HEK293 (cell line): ENCODE measurements at regions not wholly inside any gene's neighbourhood (a gene's known extent, or its start where the extent isn't known, plus 50 kb on each side); places are given as distances from the start of the nearest gene placed in this dataset.

Experiments used
- CTCF ChIA-PET: fragments of 350-600 bp; formaldehyde crosslinking; extraction: SDS; loops from one replicate; lab custom pipeline; 2021; ENCODE audit warnings: antibody characterized with exemption; lab: Yijun Ruan, JAX
- POLR2A ChIA-PET: fragments of 300-600 bp; formaldehyde crosslinking; extraction: SDS; loops from one replicate; lab custom pipeline; 2020; ENCODE audit warnings: antibody characterized with exemption, inconsistent platforms; lab: Yijun Ruan, JAX
- H3K27ac ChIP-seq: fragments of 200-500 bp; sonication (Bioruptor generic); 2 replicates; pipeline ENCODE4 v1.5.1; 2014; ENCODE audit warnings: low read depth, low read length, control low read depth, inconsistent platforms; ENCODE audit errors: extremely low read depth
- H3K36me3 ChIP-seq, 2 experiments: fragments of 200-500 bp in 1 of 2; sonication (Bioruptor generic) in 1 of 2; 1 replicate in 1 of 2; 2 replicates in 1 of 2; pipeline ENCODE4 v1.5.1; 2014 to 2017; ENCODE audit warnings: inconsistent platforms in 2 of 2, low read length in 2 of 2; ENCODE audit not compliant: control insufficient read depth in 2 of 2, insufficient read depth in 1 of 2
- H3K4me1 ChIP-seq: fragments of 200-500 bp; sonication (Bioruptor generic); 2 replicates; pipeline ENCODE4 v1.5.1; 2014; ENCODE audit warnings: mild to moderate bottlenecking, low read length, inconsistent platforms; ENCODE audit not compliant: control insufficient read depth, insufficient read depth
- H3K4me3 ChIP-seq: 2 replicates; pipeline ENCODE4 v1.5.1; 2011; ENCODE audit warnings: low read depth, mild to moderate bottlenecking, control low read depth, low read length, moderate library complexity
- H3K9me3 ChIP-seq: fragments of 200-500 bp; sonication (Bioruptor generic); 2 replicates; pipeline ENCODE4 v1.5.1; 2014; ENCODE audit warnings: low read depth, low read length, inconsistent platforms; ENCODE audit not compliant: control insufficient read depth, insufficient read depth
- AEBP2 ChIP-seq: fragments of 450-650 bp; formaldehyde crosslinking; IDR thresholded peaks from 2 replicates; pipeline ENCODE4 v1.5.1; 2016; ENCODE audit warnings: missing biosample characterization, missing genetic modification characterization, borderline replicate concordance
- BCL11A ChIP-seq: fragments of 450-650 bp; formaldehyde crosslinking; IDR thresholded peaks from 2 replicates; pipeline ENCODE4 v1.5.1; 2016; ENCODE audit warnings: low read depth, missing biosample characterization, missing genetic modification characterization
- EGR2 ChIP-seq: fragments of 450-650 bp; formaldehyde crosslinking; IDR thresholded peaks from 2 replicates; pipeline ENCODE4 v1.5.1; 2016; ENCODE audit warnings: low read depth, missing biosample characterization, missing genetic modification characterization
- GLI4 ChIP-seq: fragments of 450-650 bp; formaldehyde crosslinking; IDR thresholded peaks from 2 replicates; pipeline ENCODE4 v1.5.1; 2016; ENCODE audit warnings: missing biosample characterization, missing genetic modification characterization
- GLIS1 ChIP-seq: fragments of 450-650 bp; formaldehyde crosslinking; IDR thresholded peaks from 2 replicates; pipeline ENCODE4 v1.5.1; 2016; ENCODE audit warnings: missing biosample characterization, missing genetic modification characterization
- GLIS2 ChIP-seq: fragments of 450-650 bp; formaldehyde crosslinking; IDR thresholded peaks from 2 replicates; pipeline ENCODE4 v1.5.1; 2016; ENCODE audit warnings: missing biosample characterization, missing genetic modification characterization
- IKZF3 ChIP-seq: fragments of 450-650 bp; IDR thresholded peaks from 2 replicates; pipeline ENCODE4 v1.5.0; 2018; ENCODE audit warnings: missing biosample characterization, mild to moderate bottlenecking, missing genetic modification characterization, moderate library complexity
- PRDM10 ChIP-seq: fragments of 450-650 bp; formaldehyde crosslinking; IDR thresholded peaks from 2 replicates; pipeline ENCODE4 v1.5.1; 2016; ENCODE audit warnings: missing biosample characterization, missing genetic modification characterization
- YY2 ChIP-seq: fragments of 450-650 bp; formaldehyde crosslinking; IDR thresholded peaks from 2 replicates; pipeline ENCODE4 v1.5.1; 2016; ENCODE audit warnings: missing biosample characterization, missing genetic modification characterization
- ZBTB48 ChIP-seq: fragments of 450-650 bp; formaldehyde crosslinking; IDR thresholded peaks from 2 replicates; pipeline ENCODE4 v1.5.1; 2016; ENCODE audit warnings: missing biosample characterization, missing genetic modification characterization
- ZBTB49 ChIP-seq: fragments of 450-650 bp; formaldehyde crosslinking; IDR thresholded peaks from 2 replicates; pipeline ENCODE4 v1.5.1; 2016; ENCODE audit warnings: missing biosample characterization, missing genetic modification characterization, low read depth
- ZBTB7A ChIP-seq: fragments of 450-650 bp; formaldehyde crosslinking; IDR thresholded peaks from 2 replicates; pipeline ENCODE4 v1.5.1; 2016; ENCODE audit warnings: low read depth, missing biosample characterization, missing genetic modification characterization
- ZFP37 ChIP-seq: fragments of 450-650 bp; formaldehyde crosslinking; IDR thresholded peaks from 2 replicates; pipeline ENCODE4 v1.5.1; 2016; ENCODE audit warnings: missing biosample characterization, missing genetic modification characterization
- ZFP41 ChIP-seq: fragments of 450-650 bp; formaldehyde crosslinking; IDR thresholded peaks from 2 replicates; pipeline ENCODE4 v1.5.1; 2016; ENCODE audit warnings: missing biosample characterization, missing genetic modification characterization, borderline replicate concordance
- ZNF114 ChIP-seq: fragments of 450-650 bp; formaldehyde crosslinking; IDR thresholded peaks from 2 replicates; pipeline ENCODE4 v1.5.0; 2017; ENCODE audit warnings: missing biosample characterization, missing genetic modification characterization
- ZNF155 ChIP-seq: fragments of 450-650 bp; formaldehyde crosslinking; IDR thresholded peaks from 2 replicates; pipeline ENCODE4 v1.5.1; 2016; ENCODE audit warnings: missing biosample characterization, missing genetic modification characterization
- ZNF239 ChIP-seq: fragments of 450-650 bp; formaldehyde crosslinking; IDR thresholded peaks from 2 replicates; pipeline ENCODE4 v1.5.1; 2016; ENCODE audit warnings: missing biosample characterization, missing genetic modification characterization
- ZNF362 ChIP-seq: fragments of 450-650 bp; formaldehyde crosslinking; IDR thresholded peaks from 2 replicates; pipeline ENCODE4 v1.5.1; 2016; ENCODE audit warnings: missing biosample characterization, missing genetic modification characterization
- ZNF398 ChIP-seq: fragments of 450-650 bp; formaldehyde crosslinking; IDR thresholded peaks from 2 replicates; pipeline ENCODE4 v1.5.1; 2017; ENCODE audit warnings: missing biosample characterization, missing genetic modification characterization
- ZNF529 ChIP-seq: fragments of 450-650 bp; formaldehyde crosslinking; IDR thresholded peaks from 2 replicates; pipeline ENCODE4 v1.5.1; 2017; ENCODE audit warnings: missing genetic modification characterization, missing biosample characterization; ENCODE audit not compliant: insufficient replicate concordance
- ZNF670 ChIP-seq: fragments of 450-650 bp; formaldehyde crosslinking; IDR thresholded peaks from 2 replicates; pipeline ENCODE4 v1.5.1; 2016; ENCODE audit warnings: missing biosample characterization, missing genetic modification characterization, low read depth
- ZNF777 ChIP-seq: fragments of 450-650 bp; formaldehyde crosslinking; IDR thresholded peaks from 2 replicates; pipeline ENCODE4 v1.5.1; 2017; ENCODE audit warnings: missing biosample characterization, missing genetic modification characterization, borderline replicate concordance
- ZSCAN4 ChIP-seq: fragments of 450-650 bp; formaldehyde crosslinking; IDR thresholded peaks from 2 replicates; pipeline ENCODE4 v1.5.1; 2017; ENCODE audit warnings: missing biosample characterization, missing genetic modification characterization

- TF ChIP-seq ZBTB49 (tag by site-specific recombination) (no peak), ZNF155 (tag by site-specific recombination) (no peak), ZNF239 (tag by site-specific recombination) (no peak)
- TF ChIP-seq, all 188 proteins: peak for 0
These were observed 694.9 kb upstream of the KCND2 start (continued) for GRCh38 chr7:119578116-119578515.

- TF ChIP-seq AEBP2 (tag by site-specific recombination) = no peak
- no peak for TF ChIP-seq ZNF777
- no peak for TF ChIP-seq ZNF670 (tag by site-specific recombination)
- no peak for TF ChIP-seq ZSCAN4
- TF ChIP-seq ZNF529 (tag by site-specific recombination) = no peak
- no peak for TF ChIP-seq ZBTB48 (tag by site-specific recombination)
- no peak for TF ChIP-seq EGR2
- no peak for TF ChIP-seq IKZF3
- Histone ChIP-seq H3K36me3 (no peaks in the 10 kb centered on the region), H3K27ac (no peak overlapping the region), H3K4me3 (no peak overlapping the region), H3K9me3 (no peaks in the 10 kb centered on the region), H3K4me1 (no peaks in the 10 kb centered on the region)
- ChIA-PET POLR2A (no interaction called here), CTCF (no interaction called here)
These were observed 678.0 kb upstream of the KCND2 start for GRCh38 chr7:119594956-119595355.

- no peaks in the 10 kb centered on the region for H3K9me3 ChIP-seq
- CTCF ChIA-PET = no interaction called here
- POLR2A ChIA-PET = no interaction called here
- no peak for TF ChIP-seq ZNF398
- TF ChIP-seq ZFP41 (tag by site-specific recombination) = no peak
- TF ChIP-seq ZFP37 (tag by site-specific recombination) = no peak
- no peak for TF ChIP-seq PRDM10 (tag by site-specific recombination)
- no peak for TF ChIP-seq GLI4 (tag by site-specific recombination)
- no peak for TF ChIP-seq ZNF114
- no peak for TF ChIP-seq ZNF362 (tag by site-specific recombination)
- no peak for TF ChIP-seq GLIS1 (tag by site-specific recombination)
- no peak for TF ChIP-seq ZBTB7A (tag by site-specific recombination)
- no peak for TF ChIP-seq BCL11A (tag by site-specific recombination)
- no peak for TF ChIP-seq GLIS2
- no peak for TF ChIP-seq YY2
- TF ChIP-seq ZNF529 (tag by site-specific recombination) = no peak
These were observed 676.3 kb upstream of the KCND2 start for GRCh38 chr7:119596651-119597050.

More at GRCh38 chr7:119596651-119597050, 676.3 kb upstream of the KCND2 start:
- Histone ChIP-seq H3K4me1 (no peaks in the 10 kb centered on the region), H3K27ac (no peak overlapping the region), H3K4me3 (no peak overlapping the region), H3K36me3 (no peaks in the 10 kb centered on the region)
